ENCODE measurements at regions not wholly inside any gene's neighbourhood (a gene's known extent, or its start where the extent isn't known, plus 50 kb on each side); places are given as distances from the start of the nearest gene placed in this dataset.

DNA sequence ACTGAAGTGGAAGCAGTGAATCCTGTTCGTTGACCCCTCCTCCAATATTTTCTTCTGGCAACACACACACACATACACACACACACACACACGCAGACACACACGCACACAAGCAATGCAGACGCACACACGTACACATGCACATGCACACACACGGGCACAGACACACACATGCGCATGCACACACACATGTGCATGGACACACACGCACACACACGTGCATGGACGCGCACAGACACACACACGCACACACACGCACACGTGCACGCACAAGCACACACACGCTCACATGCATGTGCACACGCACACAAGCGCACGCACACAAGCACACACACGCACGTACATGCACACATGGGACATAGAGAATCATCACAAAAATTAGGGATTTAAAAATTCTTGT is 488.2 kb upstream of the TPK1 start:
- Histone ChIP-seq H3K27me3 (ENCODE audit: control insufficient read depth, insufficient read depth, low read length) (no peaks in the 10 kb centered on the region), H3K27ac (ENCODE audit: low read length) (no peak overlapping the region), H3K4me3 (ENCODE audit: low read length) (no peak overlapping the region), H3K36me3 (ENCODE audit: control insufficient read depth, insufficient read depth, low read length) (no peaks in the 10 kb centered on the region), H3K9me3 (ENCODE audit: control insufficient read depth, insufficient read depth, low read length) (no peaks in the 10 kb centered on the region), H3K4me1 (ENCODE audit: control insufficient read depth, insufficient read depth, low read length) (no peaks in the 10 kb centered on the region)
- Mint-ChIP-seq H3K27me3 (ENCODE audit: low read depth in 2 of 2) (no peaks in the 10 kb centered on the region), H3K9me3 (peaks cover 16% of the 10 kb centered on the region in 2 donors), H3K4me1 (no peaks in the 10 kb centered on the region), H3K27ac (no peak overlapping the region), H3K36me3 (no peaks in the 10 kb centered on the region), H3K4me3 (no peak overlapping the region)
- WGBS (ENCODE audit: insufficient coverage): 96% methylated on average over 20 of the region's 21 CpGs
- intact Hi-C loops (cut with micrococcal nuclease): no loop called here
- DNase-seq: no peak
- ATAC-seq: no peak
- TF ChIP-seq, protein P1, sequence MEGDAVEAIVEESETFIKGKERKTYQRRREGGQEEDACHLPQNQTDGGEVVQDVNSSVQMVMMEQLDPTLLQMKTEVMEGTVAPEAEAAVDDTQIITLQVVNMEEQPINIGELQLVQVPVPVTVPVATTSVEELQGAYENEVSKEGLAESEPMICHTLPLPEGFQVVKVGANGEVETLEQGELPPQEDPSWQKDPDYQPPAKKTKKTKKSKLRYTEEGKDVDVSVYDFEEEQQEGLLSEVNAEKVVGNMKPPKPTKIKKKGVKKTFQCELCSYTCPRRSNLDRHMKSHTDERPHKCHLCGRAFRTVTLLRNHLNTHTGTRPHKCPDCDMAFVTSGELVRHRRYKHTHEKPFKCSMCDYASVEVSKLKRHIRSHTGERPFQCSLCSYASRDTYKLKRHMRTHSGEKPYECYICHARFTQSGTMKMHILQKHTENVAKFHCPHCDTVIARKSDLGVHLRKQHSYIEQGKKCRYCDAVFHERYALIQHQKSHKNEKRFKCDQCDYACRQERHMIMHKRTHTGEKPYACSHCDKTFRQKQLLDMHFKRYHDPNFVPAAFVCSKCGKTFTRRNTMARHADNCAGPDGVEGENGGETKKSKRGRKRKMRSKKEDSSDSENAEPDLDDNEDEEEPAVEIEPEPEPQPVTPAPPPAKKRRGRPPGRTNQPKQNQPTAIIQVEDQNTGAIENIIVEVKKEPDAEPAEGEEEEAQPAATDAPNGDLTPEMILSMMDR (IDR thresholded peaks at IDR 0.05): no peak

DNA sequence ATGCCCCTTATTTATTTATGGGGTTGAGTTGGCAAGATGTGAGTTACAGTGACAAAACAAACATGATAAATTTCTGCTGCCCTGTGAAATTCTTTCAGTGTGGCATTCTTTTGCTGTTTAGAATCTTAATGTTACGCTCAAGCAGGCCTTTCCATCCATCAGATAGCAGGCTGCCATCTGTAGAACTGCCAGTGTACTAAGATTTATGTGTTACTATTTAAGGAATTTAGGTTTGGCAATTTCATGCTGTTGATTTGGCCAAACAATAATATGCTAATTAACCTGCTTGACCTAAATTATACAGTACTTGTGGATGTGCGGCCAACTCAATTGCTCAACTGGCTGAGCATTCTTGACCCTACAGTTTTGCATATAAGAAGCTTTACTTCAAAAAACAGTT is 477.7 kb upstream of the TPK1 start:
- intact Hi-C loops (cut with micrococcal nuclease): no loop called here
- no peak overlapping the region for H3K27ac Mint-ChIP-seq
- H3K4me3 Mint-ChIP-seq: no peak overlapping the region
- no peaks in the 10 kb centered on the region for H3K27me3 Mint-ChIP-seq (ENCODE audit: low read depth in 2 of 2)
- TF ChIP-seq, protein P1 (IDR thresholded peaks at IDR 0.05): no peak
- H3K36me3 Mint-ChIP-seq: no peaks in the 10 kb centered on the region
- Histone ChIP-seq H3K27ac (ENCODE audit: low read length) (no peak overlapping the region), H3K4me1 (ENCODE audit: control insufficient read depth, insufficient read depth, low read length) (no peaks in the 10 kb centered on the region), H3K36me3 (ENCODE audit: control insufficient read depth, insufficient read depth, low read length) (no peaks in the 10 kb centered on the region), H3K27me3 (ENCODE audit: control insufficient read depth, insufficient read depth, low read length) (no peaks in the 10 kb centered on the region), H3K4me3 (ENCODE audit: low read length) (no peak overlapping the region), H3K9me3 (ENCODE audit: control insufficient read depth, insufficient read depth, low read length) (no peaks in the 10 kb centered on the region)
- no peaks in the 10 kb centered on the region for H3K4me1 Mint-ChIP-seq
- 79% methylated on average over 2 of the region's 2 CpGs for WGBS (ENCODE audit: insufficient coverage)
- no peak for ATAC-seq
- H3K9me3 Mint-ChIP-seq: peaks cover 5 to 24% of the 10 kb centered on the region in 2 donors
- DNase-seq: no peak

DNA sequence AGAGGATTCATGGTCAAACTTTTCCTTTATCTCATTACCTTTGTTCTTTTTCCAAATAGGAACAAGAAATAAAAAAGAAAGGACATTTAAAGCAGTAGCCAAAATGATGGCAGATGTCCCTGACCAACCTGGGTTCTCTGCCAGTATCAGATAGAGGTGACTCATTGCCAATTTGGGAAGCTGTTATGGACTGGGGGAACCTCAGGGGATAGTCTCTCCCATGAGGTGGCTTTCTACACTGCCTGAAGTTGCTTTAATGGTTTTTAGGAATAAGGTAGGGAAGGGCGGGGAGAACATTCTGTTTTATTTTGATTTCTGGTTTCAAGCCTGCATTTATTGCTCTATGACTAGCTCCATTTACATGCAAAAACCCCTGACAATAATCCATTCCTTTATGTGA is 457.9 kb upstream of the TPK1 start:
- H3K27me3 Mint-ChIP-seq (ENCODE audit: low read depth in 2 of 2): no peaks in the 10 kb centered on the region

DNA sequence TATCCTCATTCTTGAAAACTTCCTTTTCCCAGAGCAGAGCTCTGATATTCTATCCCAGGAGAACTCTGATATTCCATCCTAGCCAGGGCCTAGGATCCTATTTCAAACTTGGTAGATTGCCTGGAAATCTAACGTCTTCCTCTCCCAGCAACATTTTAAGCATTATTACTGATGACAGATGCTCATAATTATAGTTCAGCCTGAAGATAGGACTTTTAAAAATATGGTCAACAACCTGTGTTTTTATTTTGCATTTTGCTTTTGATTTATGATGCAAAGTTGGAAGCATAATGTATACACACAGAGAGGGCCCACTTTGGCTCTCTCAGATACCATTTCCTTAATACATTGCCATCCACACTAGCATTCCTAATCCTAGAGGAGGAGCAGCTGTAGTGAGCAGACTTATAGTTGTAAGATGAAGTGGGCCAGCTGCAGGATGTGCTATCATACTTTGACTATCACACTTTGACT is 457.4 kb upstream of the TPK1 start:
- peaks cover 6% of the 10 kb centered on the region for H3K36me3 Mint-ChIP-seq
- TF ChIP-seq, protein P1 (IDR thresholded peaks at IDR 0.05): no peak

More for the DNA sequence above, 457.9 kb upstream of the TPK1 start:
- Histone ChIP-seq H3K4me3 (ENCODE audit: low read length) (no peak overlapping the region), H3K27ac (ENCODE audit: low read length) (no peak overlapping the region), H3K36me3 (ENCODE audit: control insufficient read depth, insufficient read depth, low read length) (no peaks in the 10 kb centered on the region), H3K27me3 (ENCODE audit: control insufficient read depth, insufficient read depth, low read length) (no peaks in the 10 kb centered on the region), H3K9me3 (ENCODE audit: control insufficient read depth, insufficient read depth, low read length) (no peaks in the 10 kb centered on the region), H3K4me1 (ENCODE audit: control insufficient read depth, insufficient read depth, low read length) (no peaks in the 10 kb centered on the region)
- peaks cover 6% of the 10 kb centered on the region for H3K36me3 Mint-ChIP-seq
- 100% methylated on average over 1 of the region's 1 CpG for WGBS (ENCODE audit: insufficient coverage)
- H3K4me3 Mint-ChIP-seq: no peak overlapping the region
- intact Hi-C loops (cut with micrococcal nuclease): no loop called here
- H3K9me3 Mint-ChIP-seq: peaks cover 13 to 21% of the 10 kb centered on the region in 2 donors
- DNase-seq (no peak), ATAC-seq (no peak)
- TF ChIP-seq, protein P1 (IDR thresholded peaks at IDR 0.05): no peak
- H3K4me1 Mint-ChIP-seq: no peaks in the 10 kb centered on the region
- no peak overlapping the region for H3K27ac Mint-ChIP-seq

More for the DNA sequence above, 457.4 kb upstream of the TPK1 start:
- peaks cover 12 to 20% of the 10 kb centered on the region in 2 donors for H3K9me3 Mint-ChIP-seq
- 86% methylated on average over 1 of the region's 1 CpG for WGBS (ENCODE audit: insufficient coverage)
- intact Hi-C loops (cut with micrococcal nuclease): no loop called here
- no peak overlapping the region for H3K27ac ChIP-seq (ENCODE audit: low read length)
- ATAC-seq (no peak), DNase-seq (no peak)
- no peaks in the 10 kb centered on the region for H3K27me3 Mint-ChIP-seq (ENCODE audit: low read depth in 2 of 2)
- H3K9me3 ChIP-seq (ENCODE audit: control insufficient read depth, insufficient read depth, low read length): no peaks in the 10 kb centered on the region
- H3K4me1 Mint-ChIP-seq: no peaks in the 10 kb centered on the region
- no peak overlapping the region for H3K4me3 Mint-ChIP-seq
- H3K36me3 ChIP-seq (ENCODE audit: control insufficient read depth, insufficient read depth, low read length): no peaks in the 10 kb centered on the region
- H3K27ac Mint-ChIP-seq: no peak overlapping the region
- H3K4me1 ChIP-seq (ENCODE audit: control insufficient read depth, insufficient read depth, low read length): no peaks in the 10 kb centered on the region
- H3K4me3 ChIP-seq (ENCODE audit: low read length): no peak overlapping the region
- H3K27me3 ChIP-seq (ENCODE audit: control insufficient read depth, insufficient read depth, low read length): no peaks in the 10 kb centered on the region
